SU-DHL-6 (cell line): ENCODE measurements at regions not wholly inside any gene's neighbourhood (a gene's known extent, or its start where the extent isn't known, plus 50 kb on each side); places are given as distances from the start of the nearest gene placed in this dataset.

Source experiments
- H2AFZ ChIP-seq: fragments of 200-600 bp; sonication (generic); 2 replicates; pipeline ENCODE4 v1.6.1; 2014; ENCODE audit warnings: low read depth, mild to moderate bottlenecking, moderate library complexity, mixed read lengths, antibody characterized with exemption, low read length; ENCODE audit not compliant: severe bottlenecking
- H3F3A ChIP-seq: fragments of 200-600 bp; shearing (Covaris generic); 2 replicates; pipeline ENCODE4 v1.6.0; 2016; ENCODE audit warnings: antibody characterized with exemption, mild to moderate bottlenecking; ENCODE audit not compliant: insufficient read depth
- H3K27ac ChIP-seq: fragments of 200-600 bp; sonication (generic); 2 replicates; pipeline ENCODE4 v1.5.1; 2016; ENCODE audit warnings: low read depth, mild to moderate bottlenecking, low read length, moderate library complexity, mixed read lengths
- H3K27me3 ChIP-seq: fragments of 200-600 bp; sonication (generic), shearing (Covaris generic); 2 replicates; pipeline ENCODE4 v1.6.0; 2014; ENCODE audit warnings: mild to moderate bottlenecking, low read length
- H3K36me3 ChIP-seq: fragments of 200-600 bp; sonication (generic); 2 replicates; pipeline ENCODE4 v1.6.1; 2014; ENCODE audit warnings: mild to moderate bottlenecking, low read length, mixed read lengths
- H3K4me2 ChIP-seq: fragments of 300-600, 200-600 bp; shearing (Covaris generic), sonication (generic); 2 replicates; pipeline ENCODE4 v1.6.0; 2014; ENCODE audit warnings: low read length, low read depth, mild to moderate bottlenecking; ENCODE audit not compliant: poor library complexity, severe bottlenecking
- H3K4me3 ChIP-seq: fragments of 200-600 bp; sonication (generic); 2 replicates; pipeline ENCODE4 v1.5.1; 2014; ENCODE audit warnings: antibody characterized with exemption, low read length, mild to moderate bottlenecking, mixed read lengths; ENCODE audit not compliant: insufficient read depth, poor library complexity, severe bottlenecking
- H3K79me2 ChIP-seq: fragments of 200-600 bp; sonication (generic); 2 replicates; pipeline ENCODE4 v1.6.1; 2014; ENCODE audit warnings: mild to moderate bottlenecking, low read length, moderate library complexity; ENCODE audit not compliant: insufficient read depth
- H3K9ac ChIP-seq: fragments of 200-600 bp; sonication (generic); 2 replicates; pipeline ENCODE4 v1.7.0; 2014; ENCODE audit warnings: mild to moderate bottlenecking, low read length
- H3K9me2 ChIP-seq: fragments of 200-600 bp; sonication (generic); replicated peaks from 2 replicates; pipeline ENCODE4 v1.6.1; 2014; ENCODE audit warnings: low read length; ENCODE audit not compliant: insufficient read depth
- H3K9me3 ChIP-seq: fragments of 200-600 bp; sonication (generic); 2 replicates; pipeline ENCODE4 v1.6.1; 2014; ENCODE audit warnings: low read length, mixed read lengths; ENCODE audit not compliant: insufficient read depth
- H4K20me1 ChIP-seq: fragments of 200-600 bp; sonication (generic); 2 replicates; pipeline ENCODE4 v1.6.1; 2014; ENCODE audit warnings: low read depth, mild to moderate bottlenecking, antibody characterized with exemption, low read length, moderate library complexity, mixed read lengths
- EZH2phosphoT487 ChIP-seq: fragments of 200-600 bp; sonication (generic), shearing (Covaris generic); conservative IDR thresholded peaks from 2 replicates; pipeline ENCODE4 v1.6.1; 2018; ENCODE audit warnings: mild to moderate bottlenecking, antibody characterized with exemption, low read length, moderate library complexity, mixed read lengths
- TF ChIP-seq, protein P1 (sequence below): fragments of 200-600 bp; sonication (generic); IDR thresholded peaks from one replicate; pipeline ENCODE4 v1.5.1; 2017; ENCODE audit warnings: antibody characterized with exemption, mild to moderate bottlenecking, low read length, moderate library complexity; ENCODE audit not compliant: insufficient read depth, poor library complexity, severe bottlenecking

DNA sequence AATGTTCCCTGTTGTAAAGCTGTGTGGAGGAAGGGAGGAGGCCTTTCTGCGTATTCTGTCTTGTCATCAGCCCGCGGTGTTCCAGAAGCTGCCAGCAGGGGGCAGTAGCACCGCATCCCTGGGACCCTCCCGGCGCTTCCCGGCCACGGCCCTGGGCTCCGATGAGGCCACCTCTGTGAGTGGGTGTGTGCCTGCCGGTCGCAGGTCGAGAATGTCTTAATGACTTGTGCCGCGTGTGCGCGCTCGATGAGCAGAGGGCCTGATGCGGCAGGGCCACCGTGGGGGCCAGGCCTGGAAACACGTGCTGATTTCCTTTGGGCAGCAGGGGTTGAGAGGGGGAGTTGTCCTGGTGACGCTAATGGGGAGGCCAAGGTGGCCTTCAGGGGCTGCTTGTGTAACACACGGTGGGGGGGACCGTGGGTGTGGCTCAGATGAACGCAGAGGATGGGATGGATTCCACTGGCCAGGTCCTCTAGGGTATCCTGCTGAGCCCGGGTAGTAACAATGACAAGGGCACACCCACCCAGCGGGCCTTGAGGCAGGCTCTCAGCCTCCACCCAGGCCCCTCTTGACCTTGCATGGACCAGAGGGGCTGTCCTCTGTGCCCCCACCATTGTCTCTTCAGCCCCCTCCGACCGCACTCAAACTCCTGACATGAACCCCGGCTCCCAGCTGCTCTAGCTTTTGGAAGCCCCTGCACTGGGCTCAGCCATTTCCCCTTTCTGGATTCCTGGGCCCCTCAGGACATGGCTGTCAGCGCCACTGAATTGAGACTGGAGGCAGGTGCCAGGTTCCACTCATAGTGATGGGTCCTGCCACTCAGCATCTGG lies 135.9 kb upstream of the PODXL start:
- Histone ChIP-seq H3F3A (no peaks in the 10 kb centered on the region), H3K27ac (no peak overlapping the region), H3K9ac (no peak overlapping the region), H3K27me3 (no peaks in the 10 kb centered on the region), H3K4me2 (no peak overlapping the region), H3K36me3 (no peaks in the 10 kb centered on the region), H4K20me1 (no peaks in the 10 kb centered on the region), H3K9me2 (no peaks in the 10 kb centered on the region), H3K79me2 (no peaks in the 10 kb centered on the region), H3K9me3 (no peaks in the 10 kb centered on the region), H3K4me3 (no peak overlapping the region), H2AFZ (no peak overlapping the region)
- TF ChIP-seq, protein P1, sequence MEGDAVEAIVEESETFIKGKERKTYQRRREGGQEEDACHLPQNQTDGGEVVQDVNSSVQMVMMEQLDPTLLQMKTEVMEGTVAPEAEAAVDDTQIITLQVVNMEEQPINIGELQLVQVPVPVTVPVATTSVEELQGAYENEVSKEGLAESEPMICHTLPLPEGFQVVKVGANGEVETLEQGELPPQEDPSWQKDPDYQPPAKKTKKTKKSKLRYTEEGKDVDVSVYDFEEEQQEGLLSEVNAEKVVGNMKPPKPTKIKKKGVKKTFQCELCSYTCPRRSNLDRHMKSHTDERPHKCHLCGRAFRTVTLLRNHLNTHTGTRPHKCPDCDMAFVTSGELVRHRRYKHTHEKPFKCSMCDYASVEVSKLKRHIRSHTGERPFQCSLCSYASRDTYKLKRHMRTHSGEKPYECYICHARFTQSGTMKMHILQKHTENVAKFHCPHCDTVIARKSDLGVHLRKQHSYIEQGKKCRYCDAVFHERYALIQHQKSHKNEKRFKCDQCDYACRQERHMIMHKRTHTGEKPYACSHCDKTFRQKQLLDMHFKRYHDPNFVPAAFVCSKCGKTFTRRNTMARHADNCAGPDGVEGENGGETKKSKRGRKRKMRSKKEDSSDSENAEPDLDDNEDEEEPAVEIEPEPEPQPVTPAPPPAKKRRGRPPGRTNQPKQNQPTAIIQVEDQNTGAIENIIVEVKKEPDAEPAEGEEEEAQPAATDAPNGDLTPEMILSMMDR: peak; percentile 78
- no peak for TF ChIP-seq EZH2phosphoT487

DNA sequence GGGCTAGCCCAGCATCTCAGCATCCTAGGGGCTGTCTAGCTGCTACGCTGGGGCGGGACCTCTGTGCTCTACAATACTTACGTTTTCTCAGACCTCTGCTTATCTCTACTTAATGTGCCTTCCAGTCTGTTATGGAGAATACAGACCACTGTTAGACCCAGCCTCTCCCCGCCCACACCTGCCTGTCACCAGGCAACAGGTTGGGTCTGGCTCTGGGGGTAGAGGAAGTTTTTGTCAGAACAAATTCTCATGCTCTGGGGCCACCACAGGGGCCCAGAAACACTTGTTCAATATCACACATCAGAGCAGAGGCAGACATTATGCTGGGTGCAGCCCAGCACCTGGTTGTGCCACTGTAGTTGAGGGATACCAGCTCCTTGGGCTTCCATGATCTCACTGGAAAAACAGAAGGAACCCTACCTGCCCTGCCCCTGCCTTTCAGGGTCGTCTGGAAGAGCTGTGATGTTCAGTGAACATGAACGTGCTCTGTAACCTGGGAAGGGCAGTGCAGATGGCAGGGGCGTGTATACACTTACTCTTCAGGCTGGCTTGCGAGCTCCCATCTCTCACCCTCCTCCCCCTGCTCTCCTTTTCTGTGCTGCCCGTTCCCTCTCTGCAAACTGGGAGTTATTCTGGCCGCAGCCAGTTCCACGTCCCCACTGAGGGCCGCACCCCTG lies 135.2 kb upstream of the PODXL start:
- TF ChIP-seq, protein P1: no peak
- no peak for TF ChIP-seq EZH2phosphoT487
- no peak overlapping the region for H3K4me3 ChIP-seq
- H3K9me2 ChIP-seq: no peaks in the 10 kb centered on the region
- no peaks in the 10 kb centered on the region for H3F3A ChIP-seq
- no peak overlapping the region for H3K9ac ChIP-seq
- H3K27me3 ChIP-seq: no peaks in the 10 kb centered on the region
- H2AFZ ChIP-seq: no peak overlapping the region
- no peaks in the 10 kb centered on the region for H3K36me3 ChIP-seq
- H3K79me2 ChIP-seq: no peaks in the 10 kb centered on the region
- no peaks in the 10 kb centered on the region for H3K9me3 ChIP-seq
- H4K20me1 ChIP-seq: no peaks in the 10 kb centered on the region
- no peak overlapping the region for H3K27ac ChIP-seq
- no peak overlapping the region for H3K4me2 ChIP-seq

DNA sequence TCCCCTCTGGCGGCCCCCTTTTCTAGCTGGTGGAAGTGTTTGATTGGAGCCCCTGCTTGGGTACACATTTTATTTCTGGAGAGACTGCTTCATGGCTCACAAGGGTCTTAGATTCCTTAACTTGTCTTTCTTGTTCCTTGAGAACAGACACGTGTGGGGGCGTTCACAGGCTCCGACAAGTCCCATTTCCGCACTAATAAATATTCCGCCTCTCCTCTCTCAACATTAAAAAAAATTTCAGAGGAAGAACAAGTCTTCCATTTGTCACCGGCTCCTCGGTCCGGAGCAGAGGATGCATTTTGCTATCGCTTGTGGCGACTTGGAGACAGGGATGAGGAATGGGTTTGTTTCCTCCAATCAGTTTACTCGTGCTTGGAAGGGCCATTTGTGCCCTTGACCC lies 134.0 kb upstream of the PODXL start:
- Histone ChIP-seq H3K9ac (no peak overlapping the region), H3K36me3 (no peaks in the 10 kb centered on the region), H3F3A (no peaks in the 10 kb centered on the region), H4K20me1 (no peaks in the 10 kb centered on the region), H3K4me3 (no peak overlapping the region), H2AFZ (no peak overlapping the region), H3K9me2 (no peaks in the 10 kb centered on the region), H3K9me3 (no peaks in the 10 kb centered on the region), H3K27me3 (no peaks in the 10 kb centered on the region), H3K79me2 (no peaks in the 10 kb centered on the region), H3K4me2 (no peak overlapping the region), H3K27ac (no peak overlapping the region)
- TF ChIP-seq EZH2phosphoT487: no peak
- TF ChIP-seq, protein P1: no peak
